ENCODE measurements at regions not wholly inside any gene's neighbourhood (a gene's known extent, or its start where the extent isn't known, plus 50 kb on each side); places are given as distances from the start of the nearest gene placed in this dataset.
A peak's percentile ranks its signal among the peaks of the same experiment; 100 is the strongest.

- DNase-seq = no peak
Measured at GRCh38 chr3:117874904-117875874, 1159.5 kb downstream of the IGSF11 start.

DNA sequence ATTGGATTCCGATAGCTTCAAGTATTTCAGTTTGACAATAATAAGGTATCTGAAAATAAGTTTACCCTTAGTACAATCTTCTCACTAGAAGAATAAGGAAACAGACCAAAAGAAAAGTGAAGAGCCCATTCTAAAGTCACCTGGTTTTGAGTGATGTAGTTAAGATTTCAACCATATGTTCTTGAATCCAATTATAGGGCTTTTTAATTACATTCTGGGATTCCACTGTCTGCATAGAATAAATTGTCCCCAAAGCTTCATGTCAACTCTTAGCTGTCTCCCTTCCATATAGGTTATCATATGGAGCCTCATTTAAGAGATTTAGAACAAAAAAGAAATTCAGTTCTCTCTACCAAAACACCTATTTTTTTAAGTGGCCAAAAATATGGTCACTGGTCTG is 1158.8 kb downstream of the IGSF11 start:
- no peak for DNase-seq

GRCh38 chr3:117880638-117881037 is 1154.0 kb downstream of the IGSF11 start:
- no peak for DNase-seq

GRCh38 chr3:117881210-117881609 is 1153.4 kb downstream of the IGSF11 start:
- no peak for DNase-seq

DNA sequence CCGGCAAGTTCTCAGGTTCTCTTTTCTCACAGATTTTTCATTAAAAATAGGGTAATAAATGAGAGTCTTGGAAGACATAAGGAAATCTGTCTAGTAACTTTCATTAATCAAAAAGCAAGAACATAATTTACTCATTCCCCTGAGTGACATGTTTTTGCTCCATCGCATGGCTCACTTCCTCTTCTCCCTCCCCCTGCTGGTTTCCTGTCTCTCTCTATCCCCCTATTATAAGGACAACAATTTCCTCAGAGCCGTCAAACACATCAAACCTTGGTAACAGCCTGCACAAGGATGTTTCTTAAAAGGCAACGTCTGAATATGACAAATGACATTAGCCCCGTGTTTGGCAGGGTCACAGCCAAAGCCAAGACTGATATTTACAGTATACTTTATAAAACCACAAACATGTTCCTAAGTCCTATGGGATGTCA is 1149.6 kb downstream of the IGSF11 start:
- peak; percentile 51 for DNase-seq

DNA sequence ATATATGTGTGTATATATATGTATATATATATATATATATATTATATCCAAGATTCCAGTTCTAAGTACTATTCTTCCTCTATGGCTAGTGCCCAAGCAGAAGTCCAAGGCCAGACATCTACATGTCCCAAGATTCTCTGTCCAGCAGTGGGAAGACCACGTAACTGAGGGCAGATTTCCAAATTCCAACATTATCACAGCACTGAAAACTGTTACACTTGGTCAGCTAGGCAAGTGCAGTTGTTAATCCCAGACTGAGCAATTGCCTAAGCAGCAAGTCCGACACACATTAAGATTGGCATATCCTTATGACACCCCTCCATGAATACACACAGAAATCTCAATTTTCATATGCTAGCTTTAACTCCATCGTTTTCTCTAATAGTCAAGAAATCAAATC is 1148.5 kb downstream of the IGSF11 start:
- DNase-seq = no peak

GRCh38 chr3:117887031-117887430 is 1147.6 kb downstream of the IGSF11 start:
- no peak for DNase-seq

- no peak for DNase-seq
Measured at GRCh38 chr3:117887901-117888300, 1146.7 kb downstream of the IGSF11 start.

DNA sequence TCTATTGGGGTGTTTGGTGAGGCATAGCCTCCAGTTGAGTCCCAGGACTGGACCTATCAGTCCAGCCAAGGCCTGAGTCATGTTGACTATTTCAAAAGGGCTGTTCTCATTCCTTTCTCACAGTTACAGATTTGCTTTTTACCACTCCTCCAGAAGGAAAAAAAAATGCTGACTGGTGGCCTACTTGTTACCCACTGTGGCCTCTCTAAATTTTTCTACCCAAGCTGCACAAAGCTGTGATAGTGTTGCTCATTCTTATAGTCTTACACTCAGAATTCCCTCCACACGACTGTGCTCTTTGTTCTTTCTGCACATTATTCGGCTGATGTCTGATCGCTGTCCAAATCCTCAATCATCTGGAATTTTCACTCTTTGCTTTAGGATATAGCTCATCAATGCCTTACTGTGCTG is 1142.2 kb downstream of the IGSF11 start:
- DNase-seq = no peak

- no peak for DNase-seq
Measured at GRCh38 chr3:117893001-117893400, 1141.6 kb downstream of the IGSF11 start.

GRCh38 chr3:117893638-117894037 is 1141.0 kb downstream of the IGSF11 start:
- no peak for DNase-seq

DNA sequence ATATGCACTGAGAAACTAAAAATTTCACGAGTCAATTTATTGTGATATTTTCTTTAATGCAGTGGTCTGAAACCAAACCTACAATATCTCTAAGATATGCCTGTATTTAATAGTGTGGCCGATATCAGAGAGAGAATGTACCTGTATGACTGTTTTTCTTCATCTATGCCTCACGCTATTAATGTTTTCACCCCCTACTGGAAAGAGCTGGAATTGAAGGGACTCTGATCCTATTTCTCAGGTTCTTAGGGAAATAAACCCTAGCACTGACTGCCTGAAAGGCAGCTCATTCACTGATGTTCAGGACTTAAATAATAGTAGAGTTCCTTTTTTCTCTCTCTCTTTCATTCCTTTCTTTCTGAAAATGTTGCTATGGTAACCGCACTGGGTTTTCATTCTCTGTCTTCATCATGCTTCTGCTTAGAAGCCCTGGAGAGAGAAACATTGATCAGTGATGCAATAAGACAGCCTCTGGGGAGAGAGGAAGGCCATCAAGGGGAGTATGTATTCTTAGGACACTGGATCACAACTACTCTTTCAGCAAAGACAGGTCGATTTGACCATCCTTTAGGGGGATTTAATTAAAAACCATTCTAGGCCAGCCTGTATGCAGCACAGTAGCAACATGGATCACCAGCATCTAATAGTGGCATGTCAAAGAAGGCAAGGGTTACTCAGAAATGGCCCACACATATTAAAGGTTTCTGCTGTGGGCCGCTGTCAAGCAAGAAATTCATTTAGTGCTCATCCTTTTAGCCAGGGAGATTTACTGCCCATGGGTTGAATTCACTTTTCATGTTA is 1135.7 kb downstream of the IGSF11 start:
- DNase-seq = no peak

DNA sequence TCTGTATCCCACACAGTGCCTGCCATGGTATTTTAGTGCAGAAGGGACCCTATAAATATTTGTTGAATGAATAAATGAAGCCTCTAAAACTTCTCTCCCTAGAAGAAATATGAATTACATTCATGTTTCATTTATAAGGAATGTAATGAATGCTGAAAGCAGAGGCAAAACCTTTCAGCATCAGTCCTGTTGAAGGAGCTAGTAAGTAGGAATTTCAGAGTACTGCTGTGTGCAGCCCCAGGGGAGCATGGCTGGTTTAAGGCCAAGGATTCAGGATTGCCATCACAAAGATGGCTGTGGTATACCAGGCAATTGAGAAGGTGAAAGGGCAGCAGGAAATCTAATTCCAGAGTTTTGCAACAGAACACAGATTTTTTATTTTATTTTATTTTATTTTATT is 1131.4 kb downstream of the IGSF11 start:
- no peak for DNase-seq

DNA sequence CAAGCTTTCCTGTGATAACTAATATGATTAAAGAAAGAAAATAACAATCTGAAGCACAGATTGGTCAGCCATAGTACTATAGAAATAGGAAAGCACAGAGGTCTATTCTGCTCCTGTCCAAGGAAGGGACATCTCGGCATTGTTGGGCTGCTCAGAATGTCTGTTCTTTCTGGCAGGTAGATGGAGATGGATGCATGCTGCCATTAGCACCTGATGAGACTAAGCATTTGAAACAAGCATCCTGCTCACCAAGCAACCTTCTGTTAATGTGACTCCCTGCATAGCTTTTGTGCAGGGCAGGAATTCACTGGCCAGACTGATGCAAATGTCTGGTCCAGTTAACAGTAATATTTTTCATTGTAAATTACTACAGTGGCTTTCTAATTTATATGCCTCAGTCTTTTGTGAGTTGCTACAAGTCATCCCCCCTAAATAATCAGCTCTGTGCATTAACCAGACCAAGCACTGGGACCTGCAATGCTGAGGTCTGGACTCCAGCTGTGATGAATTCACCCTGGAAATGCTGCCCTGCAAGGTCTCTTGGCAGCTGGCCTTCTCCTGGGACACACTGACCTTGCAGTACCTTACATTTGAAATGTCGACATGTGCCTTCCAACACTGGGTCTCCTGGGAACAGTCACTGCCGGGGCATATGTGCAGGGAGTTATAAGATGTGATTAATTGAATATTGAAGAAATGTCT is 1123.7 kb downstream of the IGSF11 start:
- DNase-seq = no peak

DNA sequence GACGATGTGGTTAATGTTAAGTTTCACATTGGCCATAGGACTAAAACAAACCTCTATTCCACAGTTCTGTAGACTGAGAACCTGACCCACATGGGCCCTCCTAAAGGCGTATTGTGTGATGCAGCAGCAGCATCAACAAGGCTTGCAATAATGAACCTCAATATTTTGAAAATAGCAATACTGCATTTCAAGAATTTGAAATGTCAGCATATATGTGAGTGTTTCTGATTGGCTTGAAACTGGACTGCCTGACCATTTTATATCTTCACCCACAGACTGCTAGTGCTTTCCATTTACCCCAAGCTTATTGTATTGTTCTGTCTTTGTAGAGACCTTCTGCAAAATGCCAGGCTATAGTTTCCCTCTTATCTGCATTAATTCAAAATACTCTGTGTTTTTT is 1122.3 kb downstream of the IGSF11 start:
- no peak for DNase-seq

- no peak for DNase-seq
Measured at GRCh38 chr3:117914540-117915100, 1120.0 kb downstream of the IGSF11 start.

GRCh38 chr3:117916839-117917238 is 1117.8 kb downstream of the IGSF11 start:
- no peak for DNase-seq

DNA sequence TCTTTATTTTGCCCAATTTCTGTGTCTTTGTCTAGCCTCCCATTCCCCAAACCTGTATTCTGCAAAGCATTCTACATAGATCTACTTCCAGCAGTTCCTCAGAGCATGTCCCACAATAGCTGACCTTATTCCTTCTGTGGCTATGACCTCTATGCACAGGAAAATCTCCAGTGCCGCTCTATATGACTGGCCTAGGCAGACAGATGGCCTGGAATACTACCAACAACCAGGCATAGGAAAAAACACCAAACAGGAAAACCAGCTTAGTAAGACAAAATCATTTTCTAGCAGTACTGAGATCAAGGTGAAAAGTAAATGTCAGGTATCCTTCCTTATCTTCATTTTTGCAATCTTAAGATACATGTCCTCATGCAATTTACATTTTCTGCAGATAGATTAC is 1115.0 kb downstream of the IGSF11 start:
- no peak for DNase-seq

- DNase-seq = no peak
Measured at GRCh38 chr3:117920253-117920898, 1114.3 kb downstream of the IGSF11 start.

GRCh38 chr3:117921411-117921810 is 1113.2 kb downstream of the IGSF11 start:
- DNase-seq = peak; percentile 9

- peak; percentile 16 for DNase-seq
Measured at GRCh38 chr3:117922039-117922438, 1112.6 kb downstream of the IGSF11 start.

DNA sequence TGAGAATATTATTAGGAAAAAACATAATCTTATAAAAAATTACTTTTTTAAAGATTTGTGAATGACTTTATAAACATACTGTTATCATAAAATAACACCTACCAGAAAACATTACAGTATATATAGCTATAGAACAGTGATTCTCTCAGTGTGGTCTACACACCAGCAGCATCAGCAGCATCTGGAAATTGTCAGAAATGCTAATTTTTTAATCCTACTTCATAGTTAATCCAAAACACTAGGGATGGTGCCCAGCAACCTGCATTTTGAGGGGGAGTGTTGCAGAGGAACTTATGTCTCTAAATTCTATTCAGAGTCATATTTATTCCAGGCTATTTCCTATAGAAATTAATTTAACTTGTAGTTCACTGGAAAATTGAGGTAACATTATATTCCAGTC is 1107.8 kb downstream of the IGSF11 start:
- DNase-seq = no peak

All from NCI-H1092 treated with DMSO at 0.1 percent for 48 hours (cell line).